ENCODE measurements at regions not wholly inside any gene's neighbourhood (a gene's known extent, or its start where the extent isn't known, plus 50 kb on each side); places are given as distances from the start of the nearest gene placed in this dataset.
"Not testable (repeated sequence)": the region's sequence is repeated elsewhere in the genome, so short reads cannot be mapped to it uniquely, and the experiment has no call there.

- TF ChIP-seq EZH2phosphoT487 (IDR thresholded peaks at IDR 0.05; ENCODE audit: low read length) (no peak), EZH2 (optimal IDR thresholded peaks at IDR 0.05; ENCODE audit: low read depth, low read length) (no peak)
- TF ChIP-seq, protein P1, sequence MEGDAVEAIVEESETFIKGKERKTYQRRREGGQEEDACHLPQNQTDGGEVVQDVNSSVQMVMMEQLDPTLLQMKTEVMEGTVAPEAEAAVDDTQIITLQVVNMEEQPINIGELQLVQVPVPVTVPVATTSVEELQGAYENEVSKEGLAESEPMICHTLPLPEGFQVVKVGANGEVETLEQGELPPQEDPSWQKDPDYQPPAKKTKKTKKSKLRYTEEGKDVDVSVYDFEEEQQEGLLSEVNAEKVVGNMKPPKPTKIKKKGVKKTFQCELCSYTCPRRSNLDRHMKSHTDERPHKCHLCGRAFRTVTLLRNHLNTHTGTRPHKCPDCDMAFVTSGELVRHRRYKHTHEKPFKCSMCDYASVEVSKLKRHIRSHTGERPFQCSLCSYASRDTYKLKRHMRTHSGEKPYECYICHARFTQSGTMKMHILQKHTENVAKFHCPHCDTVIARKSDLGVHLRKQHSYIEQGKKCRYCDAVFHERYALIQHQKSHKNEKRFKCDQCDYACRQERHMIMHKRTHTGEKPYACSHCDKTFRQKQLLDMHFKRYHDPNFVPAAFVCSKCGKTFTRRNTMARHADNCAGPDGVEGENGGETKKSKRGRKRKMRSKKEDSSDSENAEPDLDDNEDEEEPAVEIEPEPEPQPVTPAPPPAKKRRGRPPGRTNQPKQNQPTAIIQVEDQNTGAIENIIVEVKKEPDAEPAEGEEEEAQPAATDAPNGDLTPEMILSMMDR (IDR thresholded peaks at IDR 0.05; ENCODE audit: low read length) = no peak
- no peak overlapping the region for H3K27ac ChIP-seq (ENCODE audit: low read length)
- no peak overlapping the region for H3K4me2 ChIP-seq (ENCODE audit: low read depth, low read length)
- H3K36me3 ChIP-seq (replicated peaks; ENCODE audit: insufficient read depth, low read length) = no peaks in the 10 kb centered on the region
- H3K27me3 ChIP-seq (replicated peaks; ENCODE audit: insufficient read depth, low read length) = no peaks in the 10 kb centered on the region
- DNase-seq = no peak
- no peak overlapping the region for H3K9ac ChIP-seq (ENCODE audit: low read length)
- no peaks in the 10 kb centered on the region for H3K79me2 ChIP-seq (ENCODE audit: low read length)
- H3K4me3 ChIP-seq (ENCODE audit: low read length) = no peak overlapping the region
- no peaks in the 10 kb centered on the region for H4K20me1 ChIP-seq (ENCODE audit: insufficient read depth, low read length)
- H3F3A ChIP-seq (ENCODE audit: insufficient read depth, low read length) = no peaks in the 10 kb centered on the region
- H3K9me3 ChIP-seq (replicated peaks; ENCODE audit: insufficient read depth, low read length) = no peaks in the 10 kb centered on the region
- H2AFZ ChIP-seq (ENCODE audit: low read length) = no peak overlapping the region
- no peaks in the 10 kb centered on the region for H3K9me2 ChIP-seq (replicated peaks; ENCODE audit: insufficient read depth, low read length)
- no peaks in the 10 kb centered on the region for H3K4me1 ChIP-seq (ENCODE audit: low read length)
Observed at GRCh38 chr5:154674029-154674428, 81.1 kb upstream of the LARP1 start.

DNA sequence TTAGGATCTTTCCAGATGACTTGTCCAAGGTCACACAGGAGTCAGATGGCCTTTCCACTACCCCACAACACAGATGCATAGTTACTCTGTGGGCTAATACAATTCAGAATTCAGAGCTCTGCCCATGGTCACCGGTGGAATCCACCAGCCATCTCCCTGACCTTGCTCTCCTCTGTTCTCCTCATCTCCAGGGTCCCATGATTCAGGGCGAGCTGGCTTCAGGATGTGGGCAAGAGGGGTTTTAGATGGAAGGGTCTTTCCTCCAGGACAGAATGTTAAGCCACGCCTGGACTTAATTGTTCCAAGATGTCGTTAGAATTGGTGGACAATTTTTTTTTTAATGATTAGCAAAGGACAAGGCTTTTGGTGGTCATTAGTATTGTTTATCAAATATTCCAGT, 81.7 kb upstream of the LARP1 start:
- H3K36me3 ChIP-seq (replicated peaks; ENCODE audit: insufficient read depth, low read length) = no peaks in the 10 kb centered on the region
- H3K9me2 ChIP-seq (replicated peaks; ENCODE audit: insufficient read depth, low read length) = no peaks in the 10 kb centered on the region
- no peak overlapping the region for H3K9ac ChIP-seq (ENCODE audit: low read length)
- H3F3A ChIP-seq (ENCODE audit: insufficient read depth, low read length) = no peaks in the 10 kb centered on the region
- no peaks in the 10 kb centered on the region for H3K79me2 ChIP-seq (ENCODE audit: low read length)
- DNase-seq = no peak
- H3K27ac ChIP-seq (ENCODE audit: low read length) = no peak overlapping the region
- no peak overlapping the region for H3K4me2 ChIP-seq (ENCODE audit: low read depth, low read length)
- H4K20me1 ChIP-seq (ENCODE audit: insufficient read depth, low read length) = no peaks in the 10 kb centered on the region
- TF ChIP-seq EZH2phosphoT487 (IDR thresholded peaks at IDR 0.05; ENCODE audit: low read length) = no peak
- no peaks in the 10 kb centered on the region for H3K9me3 ChIP-seq (replicated peaks; ENCODE audit: insufficient read depth, low read length)
- H3K27me3 ChIP-seq (replicated peaks; ENCODE audit: insufficient read depth, low read length) = no peaks in the 10 kb centered on the region
- no peak overlapping the region for H2AFZ ChIP-seq (ENCODE audit: low read length)
- no peaks in the 10 kb centered on the region for H3K4me1 ChIP-seq (ENCODE audit: low read length)
- no peak overlapping the region for H3K4me3 ChIP-seq (ENCODE audit: low read length)

GRCh38 chr5:154669913-154670312, 85.3 kb upstream of the LARP1 start:
- H3K9ac ChIP-seq (ENCODE audit: low read length); H3K4me2 ChIP-seq (ENCODE audit: low read depth, low read length); H4K20me1 ChIP-seq (ENCODE audit: insufficient read depth, low read length): not testable (repeated sequence)

GRCh38 chr5:154669402-154669801, 85.8 kb upstream of the LARP1 start:
- Histone ChIP-seq H3K79me2 (ENCODE audit: low read length) (no peaks in the 10 kb centered on the region), H3K4me2 (ENCODE audit: low read depth, low read length) (no peak overlapping the region), H3K9me2 (replicated peaks; ENCODE audit: insufficient read depth, low read length) (no peaks in the 10 kb centered on the region), H3K27me3 (replicated peaks; ENCODE audit: insufficient read depth, low read length) (no peaks in the 10 kb centered on the region), H3K4me1 (ENCODE audit: low read length) (no peaks in the 10 kb centered on the region), H3K9ac (ENCODE audit: low read length) (no peak overlapping the region), H3F3A (ENCODE audit: insufficient read depth, low read length) (no peaks in the 10 kb centered on the region), H3K9me3 (replicated peaks; ENCODE audit: insufficient read depth, low read length) (no peaks in the 10 kb centered on the region), H3K36me3 (replicated peaks; ENCODE audit: insufficient read depth, low read length) (no peaks in the 10 kb centered on the region), H4K20me1 (ENCODE audit: insufficient read depth, low read length) (no peaks in the 10 kb centered on the region), H2AFZ (ENCODE audit: low read length) (no peak overlapping the region), H3K4me3 (ENCODE audit: low read length) (no peak overlapping the region), H3K27ac (ENCODE audit: low read length) (no peak overlapping the region)
- TF ChIP-seq, protein P1 (IDR thresholded peaks at IDR 0.05; ENCODE audit: low read length) = no peak
- TF ChIP-seq EZH2phosphoT487 (IDR thresholded peaks at IDR 0.05; ENCODE audit: low read length) (no peak), EZH2 (optimal IDR thresholded peaks at IDR 0.05; ENCODE audit: low read depth, low read length) (no peak)
- DNase-seq = no peak

More at GRCh38 chr5:154669913-154670312, 85.3 kb upstream of the LARP1 start:
- H3K9me2 ChIP-seq (replicated peaks; ENCODE audit: insufficient read depth, low read length); H3K36me3 ChIP-seq (replicated peaks; ENCODE audit: insufficient read depth, low read length); H3K27me3 ChIP-seq (replicated peaks; ENCODE audit: insufficient read depth, low read length); H3K4me3 ChIP-seq (ENCODE audit: low read length); H3K9me3 ChIP-seq (replicated peaks; ENCODE audit: insufficient read depth, low read length); H3K27ac ChIP-seq (ENCODE audit: low read length); H3F3A ChIP-seq (ENCODE audit: insufficient read depth, low read length); H2AFZ ChIP-seq (ENCODE audit: low read length); DNase-seq; H3K4me1 ChIP-seq (ENCODE audit: low read length); H3K79me2 ChIP-seq (ENCODE audit: low read length): not testable (repeated sequence)

Measured in MM.1S (cell line).